PFSK-1 (cell line): ENCODE measurements at regions not wholly inside any gene's neighbourhood (a gene's known extent, or its start where the extent isn't known, plus 50 kb on each side); places are given as distances from the start of the nearest gene placed in this dataset.

ENCODE experiments used
- FOXP2 ChIP-seq: optimal IDR thresholded peaks from 2 replicates; pipeline ENCODE3; 2011; ENCODE audit warnings: borderline replicate concordance, control low read depth, inconsistent platforms; ENCODE audit not compliant: insufficient read depth; ENCODE audit errors: extremely low read length, extremely low read depth
- POLR2AphosphoS5 ChIP-seq: IDR thresholded peaks from 2 replicates; pipeline ENCODE4 v1.6.1; 2012; ENCODE audit warnings: low read depth, mild to moderate bottlenecking, control low read depth, low read length, moderate library complexity
- SIN3A ChIP-seq: IDR thresholded peaks from 2 replicates; pipeline ENCODE4 v1.6.1; 2012; ENCODE audit warnings: mild to moderate bottlenecking, low read length, moderate library complexity, borderline replicate concordance; ENCODE audit not compliant: insufficient read depth
- TAF1 ChIP-seq: IDR thresholded peaks from 2 replicates; pipeline ENCODE4 v1.6.1; 2012; ENCODE audit warnings: low read length, control low read depth, borderline replicate concordance; ENCODE audit not compliant: insufficient read depth
- TF ChIP-seq, protein P1 (sequence below), 2 experiments: IDR thresholded peaks; 2 replicates each; pipeline versions ENCODE4 v1.6.1 to v1.8.0; 2011 to 2012; ENCODE audit warnings: low read depth in 2 of 2, low read length in 2 of 2, control low read depth in 1 of 2, inconsistent platforms in 1 of 2, mild to moderate bottlenecking in 1 of 2, moderate library complexity in 1 of 2; ENCODE audit not compliant: insufficient read depth in 1 of 2

DNA sequence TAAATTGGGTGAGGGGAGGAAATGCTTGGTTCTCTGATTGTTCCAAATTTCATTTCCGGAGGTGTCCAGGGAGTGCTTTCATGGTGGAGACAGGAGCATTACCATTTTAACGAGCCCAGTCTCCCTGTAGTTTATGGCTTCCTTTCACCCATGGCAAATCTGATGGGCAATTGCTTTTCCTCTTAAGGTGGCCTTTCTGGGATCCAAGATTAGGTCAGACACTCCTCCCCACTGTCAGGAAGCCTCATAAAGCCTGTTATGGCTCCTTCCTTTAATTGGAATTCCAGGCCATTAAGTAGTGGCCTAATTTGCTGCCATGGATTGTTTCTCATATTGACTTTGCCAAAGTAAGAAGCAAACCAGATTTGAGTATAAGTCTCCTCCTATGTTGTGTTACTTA lies 157.8 kb downstream of the PDCD6IP start:
- TF ChIP-seq, protein P1, sequence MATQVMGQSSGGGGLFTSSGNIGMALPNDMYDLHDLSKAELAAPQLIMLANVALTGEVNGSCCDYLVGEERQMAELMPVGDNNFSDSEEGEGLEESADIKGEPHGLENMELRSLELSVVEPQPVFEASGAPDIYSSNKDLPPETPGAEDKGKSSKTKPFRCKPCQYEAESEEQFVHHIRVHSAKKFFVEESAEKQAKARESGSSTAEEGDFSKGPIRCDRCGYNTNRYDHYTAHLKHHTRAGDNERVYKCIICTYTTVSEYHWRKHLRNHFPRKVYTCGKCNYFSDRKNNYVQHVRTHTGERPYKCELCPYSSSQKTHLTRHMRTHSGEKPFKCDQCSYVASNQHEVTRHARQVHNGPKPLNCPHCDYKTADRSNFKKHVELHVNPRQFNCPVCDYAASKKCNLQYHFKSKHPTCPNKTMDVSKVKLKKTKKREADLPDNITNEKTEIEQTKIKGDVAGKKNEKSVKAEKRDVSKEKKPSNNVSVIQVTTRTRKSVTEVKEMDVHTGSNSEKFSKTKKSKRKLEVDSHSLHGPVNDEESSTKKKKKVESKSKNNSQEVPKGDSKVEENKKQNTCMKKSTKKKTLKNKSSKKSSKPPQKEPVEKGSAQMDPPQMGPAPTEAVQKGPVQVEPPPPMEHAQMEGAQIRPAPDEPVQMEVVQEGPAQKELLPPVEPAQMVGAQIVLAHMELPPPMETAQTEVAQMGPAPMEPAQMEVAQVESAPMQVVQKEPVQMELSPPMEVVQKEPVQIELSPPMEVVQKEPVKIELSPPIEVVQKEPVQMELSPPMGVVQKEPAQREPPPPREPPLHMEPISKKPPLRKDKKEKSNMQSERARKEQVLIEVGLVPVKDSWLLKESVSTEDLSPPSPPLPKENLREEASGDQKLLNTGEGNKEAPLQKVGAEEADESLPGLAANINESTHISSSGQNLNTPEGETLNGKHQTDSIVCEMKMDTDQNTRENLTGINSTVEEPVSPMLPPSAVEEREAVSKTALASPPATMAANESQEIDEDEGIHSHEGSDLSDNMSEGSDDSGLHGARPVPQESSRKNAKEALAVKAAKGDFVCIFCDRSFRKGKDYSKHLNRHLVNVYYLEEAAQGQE (IDR thresholded peaks at IDR 0.05; ENCODE audit: insufficient read depth in 1 of 2, low read depth in 2 of 2, low read length in 2 of 2): no peak
- TF ChIP-seq TAF1 (no peak), SIN3A (no peak)

DNA sequence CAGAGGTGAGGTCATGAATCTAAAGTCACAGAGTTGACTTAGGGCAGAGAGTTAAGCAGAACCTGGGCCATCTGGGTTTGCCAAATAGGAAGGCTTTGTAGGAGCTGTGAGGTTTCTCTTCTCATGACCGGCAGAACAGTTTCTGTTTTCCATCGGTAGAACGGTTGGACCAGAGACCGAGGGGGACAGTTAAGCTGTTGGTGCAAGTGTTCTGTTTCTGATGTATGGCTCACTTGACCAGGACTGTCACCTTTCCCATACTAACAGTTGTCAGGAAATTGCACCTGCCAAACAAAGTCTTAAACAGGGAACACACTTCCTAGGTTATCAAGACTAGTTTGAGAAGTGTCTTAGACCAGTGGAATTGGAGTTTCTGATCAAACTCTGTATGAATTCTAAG lies 158.3 kb downstream of the PDCD6IP start:
- no peak for TF ChIP-seq TAF1
- TF ChIP-seq FOXP2: no peak
- TF ChIP-seq POLR2AphosphoS5: no peak
- no peak for TF ChIP-seq SIN3A
- TF ChIP-seq, protein P1 (IDR thresholded peaks at IDR 0.05; ENCODE audit: insufficient read depth in 1 of 2, low read depth in 2 of 2, low read length in 2 of 2): no peak

DNA sequence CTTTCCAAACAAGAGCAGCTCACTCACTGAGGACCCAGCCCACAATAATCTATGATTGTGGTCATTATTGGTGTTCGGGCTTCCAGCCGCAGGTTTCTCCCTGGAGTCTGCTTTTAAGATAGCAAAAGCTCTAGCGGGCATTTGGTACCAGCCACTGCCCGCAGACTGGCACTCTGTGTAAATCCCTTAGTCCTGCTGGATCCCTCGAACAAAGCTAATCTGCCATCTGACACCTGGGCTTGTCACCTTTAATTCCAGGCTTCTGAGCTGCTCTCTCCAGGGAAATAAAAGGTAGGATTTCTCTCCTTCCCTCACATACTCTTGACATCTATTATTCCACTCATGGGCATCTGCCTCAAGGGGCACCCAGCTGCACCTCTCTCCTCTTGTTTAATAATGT lies 158.7 kb downstream of the PDCD6IP start:
- no peak for TF ChIP-seq TAF1
- TF ChIP-seq SIN3A: no peak
- TF ChIP-seq POLR2AphosphoS5: no peak
- no peak for TF ChIP-seq FOXP2
- TF ChIP-seq, protein P1 (IDR thresholded peaks at IDR 0.05; ENCODE audit: insufficient read depth in 1 of 2, low read depth in 2 of 2, low read length in 2 of 2): no peak

DNA sequence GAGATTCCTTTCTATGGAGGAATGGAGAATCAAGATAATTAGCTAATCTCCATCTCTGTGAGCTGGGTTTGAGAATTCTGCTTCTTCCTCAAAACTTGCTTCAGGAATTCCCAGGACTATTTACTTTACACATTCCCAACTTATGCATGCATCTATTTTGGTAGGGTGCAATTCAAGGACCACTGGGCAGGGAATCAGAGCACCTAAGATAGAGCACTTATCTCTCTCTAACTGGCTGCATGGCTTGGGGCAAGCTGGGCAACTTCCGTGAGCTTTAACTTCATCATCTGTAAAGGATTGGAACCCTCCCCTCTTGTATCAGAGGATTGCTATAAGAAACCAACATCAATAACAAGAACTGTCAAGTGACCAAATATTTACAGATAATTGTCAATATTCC lies 160.2 kb downstream of the PDCD6IP start:
- no peak for TF ChIP-seq POLR2AphosphoS5

DNA sequence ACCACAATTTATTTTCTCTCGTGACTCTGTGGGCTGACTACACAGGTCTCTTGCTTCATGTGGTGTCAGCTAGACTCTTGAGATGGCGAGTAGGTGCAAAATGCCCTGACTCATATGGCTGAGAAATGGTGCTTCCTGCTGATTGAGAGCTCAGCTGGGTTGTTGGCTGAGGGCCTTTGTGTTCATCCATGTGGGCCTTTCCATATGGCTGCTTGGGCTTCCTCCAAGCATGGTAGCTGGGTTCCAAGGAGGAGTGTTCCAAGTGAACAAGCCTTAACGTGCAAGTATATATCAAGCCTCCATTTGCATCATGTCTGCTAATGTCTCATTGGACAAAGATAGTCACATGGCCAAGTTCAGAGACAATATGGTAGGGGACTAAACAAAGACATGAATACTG lies 164.0 kb downstream of the PDCD6IP start:
- TF ChIP-seq FOXP2 (no peak), POLR2AphosphoS5 (no peak), SIN3A (no peak), TAF1 (no peak)
- TF ChIP-seq, protein P1 (IDR thresholded peaks at IDR 0.05; ENCODE audit: insufficient read depth in 1 of 2, low read depth in 2 of 2, low read length in 2 of 2): no peak

DNA sequence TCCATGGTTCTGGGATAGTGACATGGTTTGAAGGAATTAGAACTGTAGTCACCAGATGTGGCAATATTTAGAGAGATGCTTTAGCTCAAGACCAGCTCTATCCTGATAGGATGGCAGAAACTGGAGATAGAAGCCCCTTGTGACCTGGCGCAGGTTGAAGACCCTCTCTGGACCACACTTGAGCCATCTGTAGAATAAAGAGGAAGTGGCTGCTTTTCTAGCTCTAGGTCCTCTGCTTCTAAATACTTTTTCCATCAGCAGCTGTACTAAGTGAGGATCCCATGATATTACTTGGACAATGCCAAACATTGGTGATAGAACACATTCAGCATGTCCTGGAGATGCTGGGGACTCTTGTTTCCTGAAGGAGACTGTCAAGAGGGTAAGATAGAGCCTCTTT lies 172.6 kb downstream of the PDCD6IP start:
- TF ChIP-seq TAF1 (no peak), POLR2AphosphoS5 (no peak), SIN3A (no peak), FOXP2 (no peak)
- TF ChIP-seq, protein P1 (IDR thresholded peaks at IDR 0.05; ENCODE audit: insufficient read depth in 1 of 2, low read depth in 2 of 2, low read length in 2 of 2): no peak
